Vagina (tissue), 2 donors: ENCODE measurements at regions not wholly inside any gene's neighbourhood (a gene's known extent, or its start where the extent isn't known, plus 50 kb on each side); places are given as distances from the start of the nearest gene placed in this dataset.

ENCODE experiments used
- POLR2A ChIP-seq, 2 donors: fragments of 450-650 bp; IDR thresholded peaks; one replicate each; pipeline ENCODE4 v1.6.1; 2017; ENCODE audit warnings: antibody characterized with exemption in 2 of 2, mild to moderate bottlenecking in 2 of 2, moderate library complexity in 2 of 2
- POLR2AphosphoS5 ChIP-seq, 2 donors: sonication (generic); formaldehyde crosslinking; IDR thresholded peaks; one replicate each; pipeline ENCODE4 v1.9.0; 2017; ENCODE audit warnings: antibody characterized with exemption in 2 of 2, mild to moderate bottlenecking in 2 of 2, low read depth in 1 of 2; ENCODE audit not compliant: insufficient read depth in 1 of 2
- TF ChIP-seq, protein P1 (sequence below), 3 experiments: fragments of 450-650 bp in 2 of 3; fragments of 200-600 bp in 1 of 3; sonication (generic) in 1 of 3; IDR thresholded peaks; one replicate each; pipeline ENCODE4 v1.5.1; 2017 to 2019; ENCODE audit warnings: antibody characterized with exemption in 3 of 3, mild to moderate bottlenecking in 2 of 3, moderate library complexity in 2 of 3

GRCh38 chr18:66900837-66901236 lies 296.9 kb upstream of the CDH19 start:
- TF ChIP-seq, protein P1, sequence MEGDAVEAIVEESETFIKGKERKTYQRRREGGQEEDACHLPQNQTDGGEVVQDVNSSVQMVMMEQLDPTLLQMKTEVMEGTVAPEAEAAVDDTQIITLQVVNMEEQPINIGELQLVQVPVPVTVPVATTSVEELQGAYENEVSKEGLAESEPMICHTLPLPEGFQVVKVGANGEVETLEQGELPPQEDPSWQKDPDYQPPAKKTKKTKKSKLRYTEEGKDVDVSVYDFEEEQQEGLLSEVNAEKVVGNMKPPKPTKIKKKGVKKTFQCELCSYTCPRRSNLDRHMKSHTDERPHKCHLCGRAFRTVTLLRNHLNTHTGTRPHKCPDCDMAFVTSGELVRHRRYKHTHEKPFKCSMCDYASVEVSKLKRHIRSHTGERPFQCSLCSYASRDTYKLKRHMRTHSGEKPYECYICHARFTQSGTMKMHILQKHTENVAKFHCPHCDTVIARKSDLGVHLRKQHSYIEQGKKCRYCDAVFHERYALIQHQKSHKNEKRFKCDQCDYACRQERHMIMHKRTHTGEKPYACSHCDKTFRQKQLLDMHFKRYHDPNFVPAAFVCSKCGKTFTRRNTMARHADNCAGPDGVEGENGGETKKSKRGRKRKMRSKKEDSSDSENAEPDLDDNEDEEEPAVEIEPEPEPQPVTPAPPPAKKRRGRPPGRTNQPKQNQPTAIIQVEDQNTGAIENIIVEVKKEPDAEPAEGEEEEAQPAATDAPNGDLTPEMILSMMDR (IDR thresholded peaks at IDR 0.05) = no peak
- TF ChIP-seq POLR2A (IDR thresholded peaks at IDR 0.05) (no peak), POLR2AphosphoS5 (IDR thresholded peaks at IDR 0.05; ENCODE audit: insufficient read depth in 1 of 2, low read depth in 1 of 2) (no peak)
